ENCODE measurements at regions not wholly inside any gene's neighbourhood (a gene's known extent, or its start where the extent isn't known, plus 50 kb on each side); places are given as distances from the start of the nearest gene placed in this dataset.

- Mint-ChIP-seq H3K36me3 (no peaks in the 10 kb centered on the region), H3K4me3 (no peak overlapping the region), H3K9me3 (peaks cover 0 to 8% (median 5%) of the 10 kb centered on the region in 6 donors), H3K27ac (no peak overlapping the region), H3K4me1 (no peaks in the 10 kb centered on the region), H3K27me3 (ENCODE audit: low read depth in 3 of 3) (peaks cover 0 to 5% (median 2%) of the 10 kb centered on the region in 3 donors)
- DNase-seq = no peak
Observed at GRCh38 chr1:213728593-213729536, 258.9 kb upstream of the PROX1 start.

- Mint-ChIP-seq H3K27ac (no peak overlapping the region), H3K36me3 (no peaks in the 10 kb centered on the region), H3K4me1 (no peaks in the 10 kb centered on the region), H3K27me3 (ENCODE audit: low read depth in 3 of 3) (peaks cover 0 to 6% (median 0%) of the 10 kb centered on the region in 3 donors), H3K9me3 (peaks cover 0 to 7% (median 1%) of the 10 kb centered on the region in 6 donors), H3K4me3 (no peak overlapping the region)
- DNase-seq = no peak
Observed at GRCh38 chr1:213733705-213734104, 254.1 kb upstream of the PROX1 start.

GRCh38 chr1:213737398-213738035, 250.3 kb upstream of the PROX1 start:
- Mint-ChIP-seq H3K27me3 (ENCODE audit: low read depth in 3 of 3) (peaks cover 0 to 6% (median 0%) of the 10 kb centered on the region in 3 donors), H3K4me1 (no peaks in the 10 kb centered on the region), H3K36me3 (no peaks in the 10 kb centered on the region), H3K4me3 (no peak overlapping the region), H3K9me3 (peaks cover 0 to 4% (median 0%) of the 10 kb centered on the region in 6 donors), H3K27ac (no peak overlapping the region)
- DNase-seq = no peak

- Mint-ChIP-seq H3K36me3 (no peaks in the 10 kb centered on the region), H3K4me3 (no peak overlapping the region), H3K27me3 (ENCODE audit: low read depth in 3 of 3) (peaks cover 0 to 6% (median 0%) of the 10 kb centered on the region in 3 donors), H3K4me1 (no peaks in the 10 kb centered on the region), H3K27ac (no peak overlapping the region), H3K9me3 (peaks cover 0 to 10% (median 0%) of the 10 kb centered on the region in 6 donors)
- DNase-seq = no peak
Observed at GRCh38 chr1:213738658-213739057, 249.1 kb upstream of the PROX1 start.

GRCh38 chr1:213742992-213743391, 244.8 kb upstream of the PROX1 start:
- Mint-ChIP-seq H3K27ac (no peak overlapping the region), H3K4me1 (no peaks in the 10 kb centered on the region), H3K9me3 (peaks cover 0 to 10% (median 0%) of the 10 kb centered on the region in 6 donors), H3K27me3 (ENCODE audit: low read depth in 3 of 3) (no peaks in the 10 kb centered on the region), H3K4me3 (no peak overlapping the region), H3K36me3 (no peaks in the 10 kb centered on the region)
- DNase-seq = no peak

GRCh38 chr1:213744780-213745179, 243.0 kb upstream of the PROX1 start:
- no peak for DNase-seq
- H3K4me3 Mint-ChIP-seq = no peak overlapping the region
- H3K4me1 Mint-ChIP-seq = no peaks in the 10 kb centered on the region
- H3K9me3 Mint-ChIP-seq = peaks cover 0 to 11% (median 0%) of the 10 kb centered on the region in 6 donors
- H3K27ac Mint-ChIP-seq = no peak overlapping the region
- H3K36me3 Mint-ChIP-seq = no peaks in the 10 kb centered on the region
- H3K27me3 Mint-ChIP-seq (ENCODE audit: low read depth in 3 of 3) = no peaks in the 10 kb centered on the region

GRCh38 chr1:213745451-213745850, 242.3 kb upstream of the PROX1 start:
- H3K9me3 Mint-ChIP-seq = peaks cover 0 to 10% (median 0%) of the 10 kb centered on the region in 6 donors
- H3K27me3 Mint-ChIP-seq (ENCODE audit: low read depth in 3 of 3) = no peaks in the 10 kb centered on the region
- H3K4me1 Mint-ChIP-seq = no peaks in the 10 kb centered on the region
- DNase-seq = no peak
- H3K4me3 Mint-ChIP-seq = no peak overlapping the region
- no peak overlapping the region for H3K27ac Mint-ChIP-seq
- H3K36me3 Mint-ChIP-seq = no peaks in the 10 kb centered on the region

- peaks cover 0 to 3% (median 0%) of the 10 kb centered on the region in 6 donors for H3K9me3 Mint-ChIP-seq
- H3K27me3 Mint-ChIP-seq (ENCODE audit: low read depth in 3 of 3) = peaks cover 0 to 2% (median 0%) of the 10 kb centered on the region in 3 donors
- H3K36me3 Mint-ChIP-seq = no peaks in the 10 kb centered on the region
- no peak overlapping the region for H3K27ac Mint-ChIP-seq
- no peak for DNase-seq
- H3K4me3 Mint-ChIP-seq = no peak overlapping the region
- no peaks in the 10 kb centered on the region for H3K4me1 Mint-ChIP-seq
Observed at GRCh38 chr1:213749558-213749957, 238.2 kb upstream of the PROX1 start.

GRCh38 chr1:213750231-213751063, 237.3 kb upstream of the PROX1 start:
- Mint-ChIP-seq H3K4me3 (no peak overlapping the region), H3K27me3 (ENCODE audit: low read depth in 3 of 3) (peaks cover 0 to 2% (median 2%) of the 10 kb centered on the region in 3 donors), H3K4me1 (no peaks in the 10 kb centered on the region), H3K36me3 (no peaks in the 10 kb centered on the region), H3K27ac (no peak overlapping the region), H3K9me3 (peaks cover 0 to 3% (median 0%) of the 10 kb centered on the region in 6 donors)
- no peak for DNase-seq

GRCh38 chr1:213751064-213751397, 236.7 kb upstream of the PROX1 start:
- Mint-ChIP-seq H3K4me3 (no peak overlapping the region), H3K27ac (no peak overlapping the region), H3K36me3 (no peaks in the 10 kb centered on the region)

GRCh38 chr1:213759359-213760181, 228.2 kb upstream of the PROX1 start:
- no peaks in the 10 kb centered on the region for H3K36me3 Mint-ChIP-seq
- peaks cover 0 to 6% of the 10 kb centered on the region in 2 donors for H3K4me1 Mint-ChIP-seq
- peaks cover 0 to 5% (median 3%) of the 10 kb centered on the region in 3 donors for H3K27me3 Mint-ChIP-seq (ENCODE audit: low read depth in 3 of 3)
- H3K9me3 Mint-ChIP-seq = peaks cover 0 to 2% (median 0%) of the 10 kb centered on the region in 6 donors
- DNase-seq = no peak
- no peak overlapping the region for H3K4me3 Mint-ChIP-seq
- H3K27ac Mint-ChIP-seq = no peak overlapping the region

More at GRCh38 chr1:213751064-213751397, 236.7 kb upstream of the PROX1 start:
- H3K4me1 Mint-ChIP-seq = no peaks in the 10 kb centered on the region
- DNase-seq = no peak
- H3K9me3 Mint-ChIP-seq = peaks cover 0 to 3% (median 0%) of the 10 kb centered on the region in 6 donors
- peaks cover 0 to 3% (median 2%) of the 10 kb centered on the region in 3 donors for H3K27me3 Mint-ChIP-seq (ENCODE audit: low read depth in 3 of 3)

GRCh38 chr1:213761845-213762407, 225.8 kb upstream of the PROX1 start:
- Mint-ChIP-seq H3K4me3 (no peak overlapping the region), H3K27me3 (ENCODE audit: low read depth in 3 of 3) (peaks cover 0 to 4% (median 3%) of the 10 kb centered on the region in 3 donors), H3K9me3 (peaks cover 0 to 5% (median 0%) of the 10 kb centered on the region in 6 donors), H3K36me3 (no peaks in the 10 kb centered on the region), H3K27ac (no peak overlapping the region), H3K4me1 (peaks cover 0 to 6% of the 10 kb centered on the region in 2 donors)
- no peak for DNase-seq
